Karpas-422 (cell line): ENCODE measurements at regions not wholly inside any gene's neighbourhood (a gene's known extent, or its start where the extent isn't known, plus 50 kb on each side); places are given as distances from the start of the nearest gene placed in this dataset.

Source experiments
- DNase-seq: peaks from one replicate; pipeline ENCODE4 v3.0.0-alpha.2; 2015
- H2AFZ ChIP-seq: fragments of 200-600 bp; sonication (generic); 2 replicates; pipeline ENCODE4 v1.6.1; 2014; ENCODE audit warnings: antibody characterized with exemption, low read length, mixed read lengths
- H3K27ac ChIP-seq: fragments of 200-600 bp; sonication (generic); 2 replicates; pipeline ENCODE4 v1.5.1; 2014; ENCODE audit warnings: mild to moderate bottlenecking, low read length, moderate library complexity
- H3K27me3 ChIP-seq: fragments of 200-600 bp; sonication (generic); 2 replicates; pipeline ENCODE4 v1.6.1; 2014; ENCODE audit warnings: low read length, mixed read lengths
- H3K36me3 ChIP-seq: fragments of 200-600 bp; sonication (generic); 2 replicates; pipeline ENCODE4 v1.6.1; 2014; ENCODE audit warnings: low read length, mixed read lengths; ENCODE audit not compliant: insufficient read depth
- H3K4me1 ChIP-seq: fragments of 200-600 bp; sonication (generic); 2 replicates; pipeline ENCODE4 v1.6.1; 2014; ENCODE audit warnings: mild to moderate bottlenecking, low read length, mixed read lengths
- H3K4me2 ChIP-seq: fragments of 200-600 bp; sonication (generic); 2 replicates; pipeline ENCODE4 v1.6.1; 2014; ENCODE audit warnings: low read length, low read depth, mild to moderate bottlenecking; ENCODE audit not compliant: poor library complexity, severe bottlenecking
- H3K4me3 ChIP-seq: fragments of 200-600 bp; sonication (generic); 2 replicates; pipeline ENCODE4 v1.5.1; 2014; ENCODE audit warnings: mild to moderate bottlenecking, antibody characterized with exemption, low read length, mixed read lengths
- H3K79me2 ChIP-seq: fragments of 200-600 bp; sonication (generic); 2 replicates; pipeline ENCODE4 v1.6.1; 2014; ENCODE audit warnings: mild to moderate bottlenecking, low read length, mixed read lengths
- H3K9ac ChIP-seq: fragments of 200-600 bp; sonication (generic); 2 replicates; pipeline ENCODE4 v1.6.0; 2014; ENCODE audit warnings: low read length
- H3K9me2 ChIP-seq: fragments of 200-600 bp; sonication (generic), shearing (Covaris generic); replicated peaks from 2 replicates; pipeline ENCODE4 v1.6.0; 2014; ENCODE audit warnings: mild to moderate bottlenecking, low read length, moderate library complexity; ENCODE audit not compliant: insufficient read depth
- H3K9me3 ChIP-seq: fragments of 300-700, 200-600 bp; sonication (generic); 2 replicates; pipeline ENCODE4 v1.6.1; 2014; ENCODE audit warnings: low read length, mixed read lengths
- H4K20me1 ChIP-seq: fragments of 200-600 bp; sonication (generic); 2 replicates; pipeline ENCODE4 v1.6.1; 2014; ENCODE audit warnings: mild to moderate bottlenecking, antibody characterized with exemption, low read length, low read depth; ENCODE audit not compliant: insufficient read depth

- H3K9me3 ChIP-seq = no peaks in the 10 kb centered on the region
- no peak overlapping the region for H2AFZ ChIP-seq
- no peaks in the 10 kb centered on the region for H3K27me3 ChIP-seq
- no peaks in the 10 kb centered on the region for H3K79me2 ChIP-seq
- H4K20me1 ChIP-seq = no peaks in the 10 kb centered on the region
- no peaks in the 10 kb centered on the region for H3K4me1 ChIP-seq
- no peak overlapping the region for H3K27ac ChIP-seq
- no peak overlapping the region for H3K9ac ChIP-seq
- no peaks in the 10 kb centered on the region for H3K9me2 ChIP-seq
- H3K4me3 ChIP-seq = no peak overlapping the region
- no peaks in the 10 kb centered on the region for H3K36me3 ChIP-seq
- no peak overlapping the region for H3K4me2 ChIP-seq
- DNase-seq = no peak
These were observed 169.9 kb upstream of the HAND2 start for GRCh38 chr4:173699841-173700475.

GRCh38 chr4:173698557-173699262 is 168.7 kb upstream of the HAND2 start:
- H3K36me3 ChIP-seq = no peaks in the 10 kb centered on the region
- H3K9me2 ChIP-seq = no peaks in the 10 kb centered on the region
- no peak for DNase-seq
- H3K4me2 ChIP-seq = no peak overlapping the region
- no peak overlapping the region for H2AFZ ChIP-seq
- no peaks in the 10 kb centered on the region for H3K4me1 ChIP-seq
- no peaks in the 10 kb centered on the region for H3K79me2 ChIP-seq
- H3K9me3 ChIP-seq = no peaks in the 10 kb centered on the region
- no peak overlapping the region for H3K9ac ChIP-seq
- no peaks in the 10 kb centered on the region for H3K27me3 ChIP-seq
- H4K20me1 ChIP-seq = no peaks in the 10 kb centered on the region
- H3K4me3 ChIP-seq = no peak overlapping the region
- H3K27ac ChIP-seq = no peak overlapping the region

GRCh38 chr4:173697840-173698239 is 167.8 kb upstream of the HAND2 start:
- H3K79me2 ChIP-seq = no peaks in the 10 kb centered on the region
- H3K4me3 ChIP-seq = no peak overlapping the region
- H3K4me1 ChIP-seq = no peaks in the 10 kb centered on the region
- no peak overlapping the region for H2AFZ ChIP-seq
- H3K9me3 ChIP-seq = no peaks in the 10 kb centered on the region
- H3K9ac ChIP-seq = no peak overlapping the region
- no peak overlapping the region for H3K27ac ChIP-seq
- no peaks in the 10 kb centered on the region for H3K9me2 ChIP-seq
- no peaks in the 10 kb centered on the region for H3K36me3 ChIP-seq
- no peaks in the 10 kb centered on the region for H4K20me1 ChIP-seq
- H3K27me3 ChIP-seq = no peaks in the 10 kb centered on the region
- no peak for DNase-seq
- no peak overlapping the region for H3K4me2 ChIP-seq

GRCh38 chr4:173696551-173696950 is 166.5 kb upstream of the HAND2 start:
- Histone ChIP-seq H3K9me3 (no peaks in the 10 kb centered on the region), H3K4me1 (no peaks in the 10 kb centered on the region), H3K4me3 (no peak overlapping the region), H3K9ac (no peak overlapping the region), H3K79me2 (no peaks in the 10 kb centered on the region), H4K20me1 (no peaks in the 10 kb centered on the region), H3K4me2 (no peak overlapping the region), H2AFZ (no peak overlapping the region), H3K27me3 (no peaks in the 10 kb centered on the region), H3K36me3 (no peaks in the 10 kb centered on the region), H3K9me2 (no peaks in the 10 kb centered on the region), H3K27ac (no peak overlapping the region)
- no peak for DNase-seq

- Histone ChIP-seq H3K27me3 (no peaks in the 10 kb centered on the region), H3K79me2 (no peaks in the 10 kb centered on the region), H3K9ac (no peak overlapping the region), H3K27ac (no peak overlapping the region), H3K4me3 (no peak overlapping the region), H3K4me1 (no peaks in the 10 kb centered on the region), H2AFZ (no peak overlapping the region), H3K4me2 (no peak overlapping the region), H4K20me1 (no peaks in the 10 kb centered on the region), H3K9me2 (no peaks in the 10 kb centered on the region), H3K36me3 (no peaks in the 10 kb centered on the region), H3K9me3 (no peaks in the 10 kb centered on the region)
- no peak for DNase-seq
These were observed 166.0 kb upstream of the HAND2 start for GRCh38 chr4:173696011-173696410.

GRCh38 chr4:173685831-173686210 is 155.8 kb upstream of the HAND2 start:
- H4K20me1 ChIP-seq = no peaks in the 10 kb centered on the region
- no peaks in the 10 kb centered on the region for H3K79me2 ChIP-seq
- no peaks in the 10 kb centered on the region for H3K4me1 ChIP-seq
- no peaks in the 10 kb centered on the region for H3K36me3 ChIP-seq
- H2AFZ ChIP-seq = no peak overlapping the region
- no peak overlapping the region for H3K4me3 ChIP-seq
- H3K9me2 ChIP-seq = no peaks in the 10 kb centered on the region
- no peak for DNase-seq
- H3K4me2 ChIP-seq = no peak overlapping the region
- no peaks in the 10 kb centered on the region for H3K9me3 ChIP-seq
- no peaks in the 10 kb centered on the region for H3K27me3 ChIP-seq
- no peak overlapping the region for H3K9ac ChIP-seq
- no peak overlapping the region for H3K27ac ChIP-seq

- Histone ChIP-seq H2AFZ (no peak overlapping the region), H3K4me1 (no peaks in the 10 kb centered on the region), H3K9me2 (no peaks in the 10 kb centered on the region), H3K4me2 (no peak overlapping the region), H4K20me1 (no peaks in the 10 kb centered on the region), H3K9me3 (no peaks in the 10 kb centered on the region), H3K27ac (no peak overlapping the region), H3K79me2 (no peaks in the 10 kb centered on the region), H3K4me3 (no peak overlapping the region), H3K27me3 (no peaks in the 10 kb centered on the region), H3K9ac (no peak overlapping the region), H3K36me3 (no peaks in the 10 kb centered on the region)
- DNase-seq = no peak
These were observed 155.3 kb upstream of the HAND2 start for GRCh38 chr4:173685165-173685830.

GRCh38 chr4:173684223-173684622 is 154.2 kb upstream of the HAND2 start:
- no peak for DNase-seq
- Histone ChIP-seq H3K9me2 (no peaks in the 10 kb centered on the region), H3K4me3 (no peak overlapping the region), H3K27ac (no peak overlapping the region), H3K4me2 (no peak overlapping the region), H3K79me2 (no peaks in the 10 kb centered on the region), H3K4me1 (no peaks in the 10 kb centered on the region), H4K20me1 (no peaks in the 10 kb centered on the region), H3K36me3 (no peaks in the 10 kb centered on the region), H2AFZ (no peak overlapping the region), H3K27me3 (no peaks in the 10 kb centered on the region), H3K9ac (no peak overlapping the region), H3K9me3 (no peaks in the 10 kb centered on the region)
